GM12878 (cell line): ENCODE measurements at regions not wholly inside any gene's neighbourhood (a gene's known extent, or its start where the extent isn't known, plus 50 kb on each side); places are given as distances from the start of the nearest gene placed in this dataset.

ENCODE experiments used
- ATAC-seq: fragments of 200-7000 bp; cut with Tn5 transposase; 3 replicates; pipeline ENCODE4 v1.9.1; 2020; ENCODE audit warnings: mild to moderate bottlenecking, moderate library complexity
- BruUV-seq: library from RNA; stranded (reverse); fragments of 400-500 nt; replicated peaks from 2 replicates; lab custom pipeline; 2021; lab: Mats Ljungman, UMichigan
- CTCF ChIA-PET: fragments of 300-600 bp; sonication (Branson Sonifier 250); formaldehyde crosslinking; extraction: SDS; loops from one replicate; lab custom pipeline; 2021; ENCODE audit warnings: inconsistent platforms; lab: Yijun Ruan, JAX
- POLR2A ChIA-PET: fragments of 350-600 bp; formaldehyde crosslinking; extraction: SDS; loops from one replicate; lab custom pipeline; 2021; ENCODE audit warnings: inconsistent platforms; lab: Charles Lee
- RAD21 ChIA-PET: fragments of 300-600 bp; sonication (Branson Sonifier 250); formaldehyde crosslinking; loops from one replicate; lab custom pipeline; 2023; ENCODE audit warnings: antibody characterized with exemption; ENCODE audit not compliant: unreplicated experiment; lab: Charles Lee
- SMC1A ChIA-PET: fragments of 300-600 bp; sonication (Branson Sonifier 250); formaldehyde crosslinking; loops from one replicate; lab custom pipeline; 2023; ENCODE audit not compliant: unreplicated experiment, uncharacterized antibody; lab: Charles Lee
- DNase-seq: peaks from one replicate; pipeline ENCODE4 v3.0.0-alpha.2; 2011; ENCODE audit warnings: low read depth, low spot score
- FAIRE-seq: peaks from 3 replicates; lab custom pipeline; 2011; peaks lifted over from hg19 to GRCh38; lab: Jason Lieb, UNC
- H2AFZ ChIP-seq: 2 replicates; pipeline ENCODE4 v1.6.0; 2011; ENCODE audit warnings: low read depth, low read length, control low read depth; ENCODE audit not compliant: control insufficient read depth
- H3K27ac ChIP-seq: 2 replicates; pipeline ENCODE4 v1.5.1; 2011; ENCODE audit warnings: control low read depth; ENCODE audit not compliant: control insufficient read depth, insufficient read depth
- H3K27me3 ChIP-seq, 2 experiments: replicated peaks in 1 of 2; 2 replicates each; pipeline versions ENCODE4 v1.6.0 to v1.6.1; 2011; ENCODE audit warnings: low read length in 1 of 2; ENCODE audit not compliant: control insufficient read depth in 2 of 2, insufficient read depth in 2 of 2
- H3K36me3 ChIP-seq, 2 experiments: 2 replicates each; pipeline ENCODE4 v1.5.1; 2011; ENCODE audit warnings: low read length in 1 of 2; ENCODE audit not compliant: control insufficient read depth in 2 of 2, insufficient read depth in 2 of 2
- H3K4me1 ChIP-seq: 2 replicates; pipeline ENCODE4 v1.6.1; 2011; ENCODE audit warnings: mild to moderate bottlenecking, low read length, moderate library complexity, mixed read lengths; ENCODE audit not compliant: control insufficient read depth, insufficient read depth
- H3K4me2 ChIP-seq: 2 replicates; pipeline ENCODE4 v1.6.0; 2011; ENCODE audit warnings: control low read depth; ENCODE audit not compliant: control insufficient read depth, insufficient read depth
- H3K4me3 ChIP-seq: fragments of 200-600 bp; sonication (generic); 2 replicates; pipeline ENCODE4 v1.5.1; 2016
- H3K79me2 ChIP-seq: 2 replicates; pipeline ENCODE4 v1.6.0; 2011; ENCODE audit warnings: low read length; ENCODE audit not compliant: control insufficient read depth, insufficient read depth
- H3K9ac ChIP-seq: 2 replicates; pipeline ENCODE4 v1.8.0; 2011; ENCODE audit warnings: low read length, control low read depth, mixed read lengths; ENCODE audit not compliant: control insufficient read depth, insufficient read depth
- H3K9me3 ChIP-seq: replicated peaks from 3 replicates; pipeline ENCODE4 v1.5.1; 2011; ENCODE audit warnings: mild to moderate bottlenecking, low read length; ENCODE audit not compliant: control insufficient read depth, insufficient read depth
- H4K20me1 ChIP-seq: 2 replicates; pipeline ENCODE4 v1.6.0; 2011; ENCODE audit not compliant: control insufficient read depth, insufficient read depth
- BRCA1 ChIP-seq: IDR thresholded peaks from 2 replicates; pipeline ENCODE4 v1.6.1; 2011; ENCODE audit warnings: low read depth, low read length, improper control_type of control experiment
- GABPA ChIP-seq: IDR thresholded peaks from 2 replicates; pipeline ENCODE4 v1.6.1; 2014; ENCODE audit warnings: antibody characterized with exemption, low read depth, mild to moderate bottlenecking, inconsistent platforms
- HDGF ChIP-seq: fragments of 450-650 bp; IDR thresholded peaks from 2 replicates; pipeline ENCODE4 v1.6.1; 2016; ENCODE audit warnings: antibody characterized with exemption
- IKZF1 ChIP-seq: fragments of 450-650 bp; conservative IDR thresholded peaks from 2 replicates; pipeline ENCODE4 v1.6.1; 2017; ENCODE audit warnings: antibody characterized with exemption, mild to moderate bottlenecking
- MTA3 ChIP-seq: IDR thresholded peaks from 2 replicates; pipeline ENCODE4 v1.6.1; 2012; ENCODE audit warnings: low read length, inconsistent platforms, borderline replicate concordance
- NFYA ChIP-seq: IDR thresholded peaks from 2 replicates; pipeline ENCODE4 v1.6.1; 2011; ENCODE audit warnings: low read depth, mild to moderate bottlenecking, low read length, improper control_type of control experiment, borderline replicate concordance
- NFYB ChIP-seq: IDR thresholded peaks from 2 replicates; pipeline ENCODE4 v1.6.1; 2011; ENCODE audit warnings: low read depth, mild to moderate bottlenecking, low read length, improper control_type of control experiment, moderate library complexity; ENCODE audit not compliant: insufficient read depth
- NRF1 ChIP-seq: conservative IDR thresholded peaks from 2 replicates; pipeline ENCODE4 v1.6.1; 2011; ENCODE audit warnings: mild to moderate bottlenecking, low read depth, low read length, improper control_type of control experiment
- SIX5 ChIP-seq: IDR thresholded peaks from 2 replicates; pipeline ENCODE4 v1.6.1; 2011; ENCODE audit warnings: mild to moderate bottlenecking, low read depth, low read length, moderate library complexity; ENCODE audit not compliant: severe bottlenecking
- SMARCA5 ChIP-seq: fragments of 450-650 bp; IDR thresholded peaks from 2 replicates; pipeline ENCODE4 v1.6.1; 2017; ENCODE audit warnings: mild to moderate bottlenecking
- SMC3 ChIP-seq: IDR thresholded peaks from 2 replicates; pipeline ENCODE4 v1.6.1; 2011; ENCODE audit warnings: low read length, improper control_type of control experiment, borderline replicate concordance
- SRF ChIP-seq, 2 experiments: IDR thresholded peaks; 2 replicates each; pipeline ENCODE4 v1.6.1; 2011; ENCODE audit warnings: low read depth in 2 of 2, low read length in 2 of 2, mild to moderate bottlenecking in 1 of 2, moderate library complexity in 1 of 2
- SUZ12 ChIP-seq: fragments of 200-600 bp; sonication (generic); IDR thresholded peaks from one replicate; pipeline ENCODE4 v1.6.1; 2018; ENCODE audit warnings: antibody characterized with exemption, mild to moderate bottlenecking; ENCODE audit not compliant: unreplicated experiment
- TAF1 ChIP-seq: IDR thresholded peaks from 2 replicates; pipeline ENCODE4 v1.6.1; 2011; ENCODE audit warnings: mild to moderate bottlenecking, low read depth, low read length, borderline replicate concordance
- TCF3 ChIP-seq: IDR thresholded peaks from 2 replicates; pipeline ENCODE4 v1.6.1; 2012; ENCODE audit warnings: low read depth, mild to moderate bottlenecking, low read length, borderline replicate concordance; ENCODE audit not compliant: insufficient read depth
- YBX1 ChIP-seq: fragments of 450-650 bp; IDR thresholded peaks from 2 replicates; pipeline ENCODE4 v1.6.1; 2016; ENCODE audit warnings: antibody characterized with exemption
- ZNF217 ChIP-seq: fragments of 450-650 bp; IDR thresholded peaks from 2 replicates; pipeline ENCODE4 v1.6.1; 2017; ENCODE audit warnings: antibody characterized with exemption, mild to moderate bottlenecking
- ZSCAN29 ChIP-seq: fragments of 450-650 bp; IDR thresholded peaks from 2 replicates; pipeline ENCODE4 v1.6.1; 2017; ENCODE audit warnings: mild to moderate bottlenecking, moderate library complexity
- WGBS: methylation state at CpG from one replicate; pipeline ENCODE4 v1.1.6; 2016; ENCODE audit warnings: low lambda C conversion rate; ENCODE audit not compliant: insufficient replicate concordance, insufficient coverage; ENCODE audit errors: missing lambda C conversion rate; 5-methylcytosine and 5-hydroxymethylcytosine counted together
- in situ Hi-C: fragments of 300-500 bp; cut with MboI; formaldehyde crosslinking; loops from 9 replicates; pipeline ENCODE4 v1.14.3; 2018; ENCODE audit warnings: mixed read lengths
- intact Hi-C: fragments of 100-400 bp; cut with micrococcal nuclease; formaldehyde crosslinking; loops from one replicate; pipeline ENCODE4 v1.14.2; 2022; ENCODE audit not compliant: unreplicated experiment
- TF ChIP-seq, protein P1 (sequence below): fragments of 450-650 bp; IDR thresholded peaks from 2 replicates; pipeline ENCODE4 v1.6.1; 2014; ENCODE audit warnings: mild to moderate bottlenecking
- TF ChIP-seq, protein P2 (sequence below): IDR thresholded peaks from 2 replicates; pipeline ENCODE4 v1.6.1; 2012; ENCODE audit warnings: low read length, inconsistent platforms

DNA sequence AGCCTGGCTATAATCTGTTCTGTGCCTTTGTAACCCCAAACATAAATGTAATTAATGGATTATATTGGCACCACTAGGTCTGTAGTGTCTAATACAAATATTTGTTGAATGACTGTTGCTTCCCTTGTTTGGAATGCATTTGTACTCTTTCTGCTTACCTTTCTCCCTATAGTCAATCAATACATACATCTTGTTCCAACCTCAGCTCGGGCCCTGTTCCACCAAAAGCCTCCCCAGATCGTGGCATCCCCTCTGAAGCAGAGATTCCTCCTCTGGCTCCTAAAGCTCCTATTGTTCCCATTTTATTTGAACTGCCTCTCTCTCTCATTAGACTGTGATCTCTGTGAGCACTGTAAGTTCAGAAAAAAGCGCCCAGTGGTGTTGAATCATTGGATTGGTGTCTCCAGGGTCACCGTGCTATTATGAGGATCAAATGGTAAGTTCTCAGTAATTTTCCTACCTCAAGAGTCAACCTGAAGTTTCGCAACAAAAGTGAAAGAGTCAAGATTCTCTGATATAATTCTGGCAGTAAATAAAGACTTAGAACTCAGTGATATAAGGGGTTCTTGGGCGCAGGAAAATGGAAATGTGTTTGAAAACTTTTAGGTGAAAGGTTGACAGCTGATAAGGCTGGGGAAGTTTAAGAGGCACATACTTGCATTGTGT is 151.5 kb downstream of the KLF5 start:
- ATAC-seq: no peak
- CTCF ChIA-PET: interaction anchor here (0.6 kb wide), 1 partner anchor 214 kb away, joined by 3 read pairs; no protein-coding TSS in a partner anchor
- Histone ChIP-seq H3K9me3 (no peaks in the 10 kb centered on the region), H3K79me2 (no peaks in the 10 kb centered on the region), H4K20me1 (no peaks in the 10 kb centered on the region), H2AFZ (no peak overlapping the region), H3K9ac (no peak overlapping the region), H3K27me3 (no peaks in the 10 kb centered on the region), H3K36me3 (no peaks in the 10 kb centered on the region), H3K27ac (no peak overlapping the region), H3K4me3 (no peak overlapping the region), H3K4me1 (no peaks in the 10 kb centered on the region), H3K4me2 (no peak overlapping the region)
- no peak for DNase-seq
- no TSS peak for BruUV-seq
- in situ Hi-C loops: no loop called here
- SMC1A ChIA-PET: no interaction called here
- 37% methylated on average over 6 of the region's 6 CpGs for WGBS
- POLR2A ChIA-PET: no interaction called here
- FAIRE-seq: no peak
- intact Hi-C loops: no loop called here
- RAD21 ChIA-PET: no interaction called here
- TF ChIP-seq NFYA (no peak), TAF1 (no peak), ZNF217 (no peak), SIX5 (no peak), ZSCAN29 (no peak), NFYB (no peak), SUZ12 (no peak), IKZF1 (no peak), SMARCA5 (no peak), YBX1 (no peak), GABPA (no peak), SMC3 (no peak), BRCA1 (no peak), NRF1 (no peak), MTA3 (no peak), HDGF (no peak), SRF (IDR thresholded peaks at IDR 0.05; ENCODE audit: low read depth in 2 of 2, low read length in 2 of 2) (no peak), TCF3 (no peak)
- TF ChIP-seq, protein P1, sequence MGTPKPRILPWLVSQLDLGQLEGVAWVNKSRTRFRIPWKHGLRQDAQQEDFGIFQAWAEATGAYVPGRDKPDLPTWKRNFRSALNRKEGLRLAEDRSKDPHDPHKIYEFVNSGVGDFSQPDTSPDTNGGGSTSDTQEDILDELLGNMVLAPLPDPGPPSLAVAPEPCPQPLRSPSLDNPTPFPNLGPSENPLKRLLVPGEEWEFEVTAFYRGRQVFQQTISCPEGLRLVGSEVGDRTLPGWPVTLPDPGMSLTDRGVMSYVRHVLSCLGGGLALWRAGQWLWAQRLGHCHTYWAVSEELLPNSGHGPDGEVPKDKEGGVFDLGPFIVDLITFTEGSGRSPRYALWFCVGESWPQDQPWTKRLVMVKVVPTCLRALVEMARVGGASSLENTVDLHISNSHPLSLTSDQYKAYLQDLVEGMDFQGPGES: no peak
- TF ChIP-seq, protein P2, sequence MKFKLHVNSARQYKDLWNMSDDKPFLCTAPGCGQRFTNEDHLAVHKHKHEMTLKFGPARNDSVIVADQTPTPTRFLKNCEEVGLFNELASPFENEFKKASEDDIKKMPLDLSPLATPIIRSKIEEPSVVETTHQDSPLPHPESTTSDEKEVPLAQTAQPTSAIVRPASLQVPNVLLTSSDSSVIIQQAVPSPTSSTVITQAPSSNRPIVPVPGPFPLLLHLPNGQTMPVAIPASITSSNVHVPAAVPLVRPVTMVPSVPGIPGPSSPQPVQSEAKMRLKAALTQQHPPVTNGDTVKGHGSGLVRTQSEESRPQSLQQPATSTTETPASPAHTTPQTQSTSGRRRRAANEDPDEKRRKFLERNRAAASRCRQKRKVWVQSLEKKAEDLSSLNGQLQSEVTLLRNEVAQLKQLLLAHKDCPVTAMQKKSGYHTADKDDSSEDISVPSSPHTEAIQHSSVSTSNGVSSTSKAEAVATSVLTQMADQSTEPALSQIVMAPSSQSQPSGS: no peak
